Neutrophil (primary cell): ENCODE measurements at regions not wholly inside any gene's neighbourhood (a gene's known extent, or its start where the extent isn't known, plus 50 kb on each side); places are given as distances from the start of the nearest gene placed in this dataset.

Experiments used
- H3K27ac ChIP-seq: fragments of 200-600 bp; sonication (generic); 2 replicates; pipeline ENCODE4 v1.5.1; 2016; ENCODE audit warnings: mild to moderate bottlenecking, moderate library complexity
- H3K27me3 ChIP-seq: fragments of 200-600 bp; sonication (generic); 2 replicates; pipeline ENCODE4 v1.6.0; 2016; ENCODE audit warnings: mild to moderate bottlenecking
- H3K36me3 ChIP-seq: fragments of 200-600 bp; sonication (generic); 2 replicates; pipeline ENCODE4 v1.5.1; 2017
- H3K4me1 ChIP-seq, 2 experiments: fragments of 200-600 bp in 1 of 2; sonication (generic) in 1 of 2; 1 replicate in 1 of 2; 2 replicates in 1 of 2; pipeline versions ENCODE4 v1.5.1 to v1.6.1; 2013 to 2016; ENCODE audit warnings: low read depth in 1 of 2, low read length in 1 of 2, mild to moderate bottlenecking in 1 of 2, moderate library complexity in 1 of 2; ENCODE audit not compliant: control insufficient read depth in 1 of 2, insufficient read depth in 1 of 2
- H3K4me3 ChIP-seq, 2 experiments: fragments of 200-600 bp in 1 of 2; sonication (generic) in 1 of 2; 1 replicate in 1 of 2; 2 replicates in 1 of 2; pipeline ENCODE4 v1.5.1; 2013 to 2016; ENCODE audit warnings: low read depth in 1 of 2, low read length in 1 of 2, mild to moderate bottlenecking in 1 of 2, moderate library complexity in 1 of 2
- H3K9me3 ChIP-seq: fragments of 200-600 bp; sonication (generic); 2 replicates; pipeline ENCODE4 v1.5.1; 2016
- CTCF ChIP-seq: fragments of 200-600 bp; sonication (generic); IDR thresholded peaks from 2 replicates; pipeline ENCODE4 v1.5.1; 2016; ENCODE audit warnings: antibody characterized with exemption

- Histone ChIP-seq H3K4me3 (no peak overlapping the region), H3K4me1 (no peaks in the 10 kb centered on the region), H3K27me3 (peaks cover 19% of the 10 kb centered on the region), H3K9me3 (no peaks in the 10 kb centered on the region), H3K36me3 (no peaks in the 10 kb centered on the region), H3K27ac (no peak overlapping the region)
- TF ChIP-seq CTCF, result no peak
Observed at GRCh38 chrX:68908071-68908470, 79.2 kb downstream of the EFNB1 start.

GRCh38 chrX:68902706-68903504 lies 74.1 kb downstream of the EFNB1 start:
- Histone ChIP-seq H3K27ac (no peak overlapping the region), H3K36me3 (no peaks in the 10 kb centered on the region), H3K4me3 (no peak overlapping the region), H3K4me1 (no peaks in the 10 kb centered on the region), H3K27me3 (no peaks in the 10 kb centered on the region), H3K9me3 (no peaks in the 10 kb centered on the region)
- no peak for TF ChIP-seq CTCF

GRCh38 chrX:68901519-68901918 lies 72.7 kb downstream of the EFNB1 start:
- no peaks in the 10 kb centered on the region for H3K27me3 ChIP-seq
- H3K9me3 ChIP-seq, result no peaks in the 10 kb centered on the region
- H3K27ac ChIP-seq, result no peak overlapping the region
- H3K4me3 ChIP-seq, result no peak overlapping the region
- no peaks in the 10 kb centered on the region for H3K36me3 ChIP-seq
- H3K4me1 ChIP-seq, result no peaks in the 10 kb centered on the region
- TF ChIP-seq CTCF, result no peak

GRCh38 chrX:68898598-68898997 lies 69.8 kb downstream of the EFNB1 start:
- no peak overlapping the region for H3K4me3 ChIP-seq
- no peaks in the 10 kb centered on the region for H3K9me3 ChIP-seq
- no peaks in the 10 kb centered on the region for H3K27me3 ChIP-seq
- no peaks in the 10 kb centered on the region for H3K36me3 ChIP-seq
- peaks cover 6 to 8% of the 10 kb centered on the region in 2 experiments for H3K4me1 ChIP-seq
- TF ChIP-seq CTCF, result no peak
- no peak overlapping the region for H3K27ac ChIP-seq

GRCh38 chrX:68897118-68897945 lies 68.5 kb downstream of the EFNB1 start:
- H3K9me3 ChIP-seq, result no peaks in the 10 kb centered on the region
- no peak overlapping the region for H3K27ac ChIP-seq
- no peak for TF ChIP-seq CTCF
- H3K4me3 ChIP-seq, result no peak overlapping the region
- no peaks in the 10 kb centered on the region for H3K36me3 ChIP-seq
- peaks cover 6 to 8% of the 10 kb centered on the region in 2 experiments for H3K4me1 ChIP-seq
- no peaks in the 10 kb centered on the region for H3K27me3 ChIP-seq
